ENCODE measurements at regions not wholly inside any gene's neighbourhood (a gene's known extent, or its start where the extent isn't known, plus 50 kb on each side); places are given as distances from the start of the nearest gene placed in this dataset.

DNA sequence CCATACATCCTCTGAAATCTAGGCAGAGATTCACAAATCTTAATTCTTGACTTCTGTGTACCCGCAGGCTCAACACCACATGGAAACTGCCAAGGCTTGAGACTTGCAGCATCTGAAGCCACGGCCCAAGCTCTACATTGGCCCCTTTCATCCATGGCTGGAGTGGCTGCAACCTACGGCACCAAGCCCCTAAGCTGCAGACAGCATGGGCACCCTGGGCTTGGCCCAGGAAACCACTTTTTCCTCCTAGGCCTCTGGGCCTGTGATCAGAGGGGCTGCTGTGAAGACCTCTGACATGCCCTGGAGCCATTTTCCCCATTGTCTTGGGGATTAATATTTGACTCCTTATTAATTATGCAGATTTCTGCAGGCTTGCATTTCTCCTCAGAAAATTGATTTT is 457.9 kb downstream of the GRIA2 start:
- DNase-seq (ENCODE audit: low read depth, low spot score), result no peak

DNA sequence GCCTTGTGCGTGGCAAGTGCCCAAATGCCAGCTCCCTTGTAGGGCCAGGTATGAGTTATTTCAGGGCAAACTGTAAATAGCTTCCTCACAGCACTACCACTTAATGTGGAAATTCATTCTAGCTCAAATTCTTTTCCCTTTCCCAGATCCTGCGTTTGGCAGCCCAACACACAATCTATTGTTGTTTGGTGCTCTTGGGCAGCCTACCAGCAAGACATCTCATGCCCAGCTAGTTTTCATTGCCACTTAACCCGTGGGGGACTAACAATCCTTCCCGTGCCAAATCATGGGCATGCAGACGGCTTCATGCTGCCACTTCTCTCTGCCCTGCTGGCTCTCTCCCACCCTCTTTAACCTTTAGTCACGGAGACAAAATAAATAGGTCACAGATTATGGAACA is 454.2 kb downstream of the GRIA2 start:
- peak; percentile 65 for DNase-seq (ENCODE audit: low read depth, low spot score)

GRCh38 chr4:157667836-157668235 is 447.3 kb downstream of the GRIA2 start:
- no peak for DNase-seq (ENCODE audit: low read depth, low spot score)

DNA sequence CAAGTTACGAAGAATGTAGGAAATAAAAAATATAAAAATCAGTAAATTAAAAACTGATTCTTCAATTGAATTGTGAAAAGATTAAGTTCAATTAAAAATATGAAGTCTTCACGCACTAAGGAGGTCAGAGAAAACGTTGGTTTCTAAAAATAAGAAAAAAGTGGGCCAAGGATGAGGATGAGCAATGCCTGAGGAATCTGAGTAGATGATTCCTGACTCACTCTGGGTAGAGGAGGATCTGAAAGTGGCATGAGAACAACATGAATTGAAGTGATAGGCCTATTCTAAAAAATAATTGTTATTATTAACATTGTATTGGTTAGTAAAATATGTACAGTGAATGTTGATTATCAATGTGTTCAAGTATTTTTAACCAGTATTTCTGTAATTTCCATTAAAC is 444.2 kb downstream of the GRIA2 start:
- DNase-seq (ENCODE audit: low read depth, low spot score), result peak; percentile 66

DNA sequence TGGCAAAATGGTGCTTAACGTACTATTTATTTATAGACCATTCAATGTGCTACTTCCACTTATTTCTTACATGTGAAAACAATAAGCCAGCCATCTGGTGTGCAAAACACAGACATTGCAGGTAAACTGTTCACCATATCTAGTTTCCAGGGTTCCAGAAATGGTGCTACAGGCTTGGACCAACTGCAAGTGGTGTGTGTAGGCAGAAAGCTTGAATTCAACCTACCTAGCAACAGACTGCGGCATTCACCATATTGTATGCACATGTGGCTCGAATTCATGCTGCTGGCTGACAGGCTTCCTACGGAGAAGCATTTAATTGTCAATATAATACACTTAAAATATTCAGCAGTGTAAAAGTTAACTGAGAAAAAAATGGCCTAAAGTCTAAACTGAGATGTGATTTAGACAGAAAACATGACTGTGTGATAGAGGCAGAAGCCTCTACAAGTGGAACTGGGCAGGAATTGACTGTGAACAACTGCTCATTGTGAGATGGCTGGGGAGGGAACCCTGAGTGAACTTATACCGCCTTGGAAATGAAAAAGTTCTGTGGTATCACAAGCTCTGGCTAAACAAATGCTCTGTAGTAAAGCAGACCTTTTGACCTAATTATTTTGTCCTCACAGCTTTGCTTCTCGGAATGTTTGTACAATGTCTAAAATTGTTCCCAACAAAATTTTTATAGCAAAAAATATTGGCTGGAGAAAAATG is 434.7 kb downstream of the GRIA2 start:
- no peak for DNase-seq (ENCODE audit: low read depth, low spot score)

- DNase-seq (ENCODE audit: low read depth, low spot score), result no peak
These were observed 422.7 kb downstream of the GRIA2 start for GRCh38 chr4:157643257-157643656.

- DNase-seq (ENCODE audit: low read depth, low spot score), result no peak
These were observed 413.5 kb downstream of the GRIA2 start for GRCh38 chr4:157634057-157634456.

DNA sequence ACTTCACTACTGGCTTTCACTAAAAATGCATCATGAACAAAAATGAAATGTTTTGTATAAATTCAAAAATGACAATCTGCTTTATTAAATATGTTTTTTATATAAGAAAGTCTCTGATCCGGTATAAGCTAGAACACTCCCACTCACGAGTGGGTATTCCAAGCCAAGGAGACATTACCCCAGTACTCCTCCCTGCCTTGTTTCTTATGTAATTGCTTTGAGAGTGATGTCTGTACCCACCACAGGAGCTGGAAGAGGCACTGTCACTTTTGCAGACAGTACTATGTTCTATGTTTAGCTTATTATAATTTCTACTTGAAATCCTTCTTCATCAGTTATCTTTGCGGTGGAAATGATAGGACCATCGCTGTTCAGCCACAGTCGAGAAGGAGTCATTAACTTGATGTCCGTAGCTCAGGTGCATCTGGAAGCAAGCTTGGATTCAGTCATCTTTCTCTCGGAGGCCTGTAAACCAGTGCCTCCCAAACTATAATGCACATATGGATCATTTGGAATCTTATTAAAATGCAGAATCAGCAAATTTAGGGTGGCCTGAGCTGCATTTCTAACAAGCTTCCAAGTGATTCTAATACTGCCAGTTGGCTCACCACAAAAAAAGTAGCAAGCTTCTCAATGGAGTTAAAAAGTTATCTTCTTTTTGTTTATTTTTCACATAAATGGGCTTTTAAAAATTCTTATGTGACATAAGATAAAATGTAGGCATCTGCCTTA is 396.4 kb downstream of the GRIA2 start:
- DNase-seq (ENCODE audit: low read depth, low spot score), result no peak

DNA sequence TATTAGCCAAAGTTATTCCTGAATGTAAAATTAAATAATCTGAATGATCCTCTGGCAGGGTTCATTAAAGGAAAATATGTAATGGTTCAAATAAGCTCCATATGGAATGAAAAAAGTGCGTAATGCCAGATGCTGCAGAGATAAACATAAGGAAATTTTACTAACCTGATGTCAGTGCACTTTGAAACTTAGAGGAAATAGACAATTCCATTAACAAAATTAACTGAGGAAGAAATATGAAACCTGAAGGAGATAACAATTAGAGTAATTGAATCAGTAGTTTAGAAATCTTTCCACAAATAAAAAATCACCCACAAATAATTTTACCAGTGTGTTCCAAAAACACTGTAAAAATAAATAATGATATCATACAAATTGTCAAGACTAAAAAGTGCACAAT is 387.5 kb downstream of the GRIA2 start:
- DNase-seq (ENCODE audit: low read depth, low spot score), result no peak

DNA sequence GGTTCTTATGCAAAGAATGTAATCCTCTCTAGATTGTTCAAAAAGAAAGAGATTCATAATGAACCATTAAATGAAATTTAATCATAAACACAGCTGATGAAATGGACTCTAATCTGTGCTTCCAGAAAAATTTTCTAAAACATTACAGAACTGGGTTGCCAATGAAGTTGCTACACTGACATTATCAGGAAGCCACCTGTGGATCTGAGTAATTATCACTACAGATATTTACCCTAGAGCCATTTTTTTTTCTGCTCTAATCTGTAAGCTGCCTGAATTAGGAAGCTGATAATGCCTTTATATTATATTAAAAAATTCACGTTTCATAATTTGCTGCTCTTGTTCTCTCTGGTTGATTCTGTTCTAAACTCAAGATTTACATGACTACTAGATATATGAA is 380.1 kb downstream of the GRIA2 start:
- no peak for DNase-seq (ENCODE audit: low read depth, low spot score)

DNA sequence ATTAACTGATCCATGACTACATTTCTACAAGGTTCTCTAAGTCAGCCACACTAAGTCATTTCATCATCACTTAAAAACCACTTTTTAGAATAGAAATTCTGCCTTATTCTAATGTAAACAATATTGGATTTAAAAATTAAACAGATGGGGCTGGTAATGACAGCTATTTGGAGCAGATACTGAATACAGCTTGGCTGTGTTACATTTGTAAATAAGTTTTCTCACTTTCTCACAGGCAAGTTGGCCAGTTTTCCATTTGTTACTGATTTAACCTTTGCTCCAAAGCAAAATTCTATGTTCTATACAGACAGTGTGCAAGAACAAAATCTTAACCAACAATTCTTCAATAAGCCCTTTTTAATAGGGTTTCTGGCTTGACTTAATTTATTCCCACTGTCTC is 370.7 kb downstream of the GRIA2 start:
- no peak for DNase-seq (ENCODE audit: low read depth, low spot score)

DNA sequence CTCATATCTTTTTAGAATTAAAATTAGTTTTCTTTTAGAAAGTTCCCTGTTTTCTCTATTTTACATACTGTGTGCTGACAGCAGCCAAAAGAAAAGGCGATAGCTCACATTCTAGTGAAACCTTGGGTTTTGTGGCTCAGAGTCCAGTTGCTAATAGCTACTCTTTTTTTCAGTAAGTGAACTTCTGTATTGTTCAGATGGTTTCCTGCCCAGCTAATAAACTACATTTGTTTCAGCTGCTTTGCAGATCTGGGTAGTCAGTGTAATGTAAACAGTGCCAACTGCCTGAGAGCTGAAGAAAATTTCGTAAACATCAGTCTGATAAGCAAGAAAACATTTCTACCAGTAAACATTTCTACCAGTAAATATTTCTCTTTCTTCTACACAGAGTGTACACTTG is 370.2 kb downstream of the GRIA2 start:
- DNase-seq (ENCODE audit: low read depth, low spot score), result no peak

- no peak for DNase-seq (ENCODE audit: low read depth, low spot score)
These were observed 367.3 kb downstream of the GRIA2 start for GRCh38 chr4:157587681-157588423.

DNA sequence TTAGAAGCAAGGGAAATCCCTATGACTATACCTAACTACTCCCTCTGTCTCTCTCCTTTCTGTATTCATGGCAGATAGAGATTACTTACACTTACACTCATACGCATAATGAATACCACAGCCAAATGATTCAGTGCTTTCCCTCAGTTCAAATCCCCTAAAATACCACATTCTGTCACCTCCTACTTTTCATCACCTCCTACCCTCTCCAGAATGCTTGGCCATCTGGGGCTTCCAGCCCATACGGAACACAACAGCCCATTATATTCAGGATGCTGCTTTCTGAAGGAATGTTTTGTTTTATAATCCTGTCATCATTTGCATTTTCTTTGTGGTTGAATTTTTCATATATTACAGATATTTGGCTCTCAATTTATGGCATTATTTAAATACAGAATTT is 361.6 kb downstream of the GRIA2 start:
- no peak for DNase-seq (ENCODE audit: low read depth, low spot score)

- DNase-seq (ENCODE audit: low read depth, low spot score), result no peak
These were observed 356.2 kb downstream of the GRIA2 start for GRCh38 chr4:157576671-157577217.

DNA sequence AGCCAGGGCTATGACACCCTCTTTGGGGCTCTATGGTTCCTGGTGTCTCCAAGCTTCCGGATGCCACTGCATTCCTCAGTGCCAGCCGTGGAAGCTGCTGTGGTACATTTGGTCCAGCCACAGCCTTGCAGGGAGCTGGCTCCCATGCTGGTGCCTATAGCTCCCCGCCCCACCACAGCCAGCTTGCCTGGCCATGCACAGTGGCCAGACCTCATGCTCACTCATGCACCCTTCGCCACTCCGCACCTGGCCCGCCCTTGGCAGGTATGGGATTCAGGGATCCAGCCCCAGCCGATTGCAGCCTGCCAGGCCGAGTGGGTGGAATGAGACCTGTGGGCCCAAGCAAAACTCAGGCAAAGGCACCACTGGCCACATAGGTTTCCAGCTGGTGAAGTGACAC is 354.8 kb downstream of the GRIA2 start:
- DNase-seq (ENCODE audit: low read depth, low spot score), result no peak

DNA sequence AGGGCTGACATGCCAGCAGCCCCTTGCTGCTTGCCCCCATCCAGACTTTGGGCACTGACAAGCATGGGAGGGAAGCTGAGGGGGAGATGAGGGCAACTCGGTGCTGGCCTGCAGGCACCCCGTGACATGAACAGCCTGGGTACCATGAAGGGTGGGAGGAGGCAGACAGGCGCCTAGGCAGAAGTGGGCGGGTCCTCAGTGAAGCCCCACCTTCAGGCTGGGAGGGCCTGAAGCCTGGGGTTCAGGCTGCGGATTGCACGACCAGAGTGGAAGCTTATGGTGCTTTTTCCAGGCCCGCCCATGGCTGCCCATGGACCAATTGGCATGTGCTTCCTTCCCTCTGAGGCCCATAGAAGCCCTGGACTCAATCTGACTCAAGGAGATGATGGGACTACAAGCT is 354.1 kb downstream of the GRIA2 start:
- no peak for DNase-seq (ENCODE audit: low read depth, low spot score)

DNA sequence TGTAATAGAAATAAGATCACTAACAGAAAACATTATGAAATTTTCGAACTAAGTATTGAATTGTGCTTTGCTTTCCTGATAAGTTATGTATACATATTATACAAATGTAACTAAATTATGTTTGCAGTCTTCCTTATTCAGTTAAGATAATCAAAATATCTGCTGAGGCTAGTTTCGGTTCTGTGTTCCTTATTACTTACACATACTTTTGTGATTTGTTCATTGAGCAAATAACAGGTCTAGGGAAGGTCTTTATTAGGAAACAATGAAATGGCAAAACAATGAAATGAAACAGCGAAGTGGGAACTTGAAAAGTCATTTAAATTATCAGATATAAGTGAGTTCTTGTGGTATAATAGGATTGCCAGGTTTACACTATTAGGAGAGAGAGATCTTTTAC is 352.4 kb downstream of the GRIA2 start:
- DNase-seq (ENCODE audit: low read depth, low spot score), result no peak

DNA sequence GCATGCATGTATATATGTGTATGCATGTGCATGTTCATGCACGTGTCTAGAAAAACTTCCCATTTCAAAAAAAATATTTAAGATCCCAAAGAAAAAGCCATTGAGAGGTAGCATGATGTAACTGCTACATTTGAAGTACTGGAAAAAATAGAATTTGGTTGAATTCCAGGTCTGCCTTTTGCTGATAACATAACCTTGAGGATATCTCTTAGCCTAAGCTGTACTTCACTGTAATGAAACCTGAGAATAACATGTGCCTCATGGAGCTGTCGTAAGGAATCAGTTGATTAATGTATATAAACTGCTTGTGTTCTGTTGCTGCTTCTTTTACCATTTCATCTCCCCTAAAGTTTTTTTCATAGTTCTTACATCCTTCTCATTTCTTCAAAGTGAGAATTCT is 351.8 kb downstream of the GRIA2 start:
- no peak for DNase-seq (ENCODE audit: low read depth, low spot score)

- DNase-seq (ENCODE audit: low read depth, low spot score), result no peak
These were observed 344.2 kb downstream of the GRIA2 start for GRCh38 chr4:157564771-157565170.

DNA sequence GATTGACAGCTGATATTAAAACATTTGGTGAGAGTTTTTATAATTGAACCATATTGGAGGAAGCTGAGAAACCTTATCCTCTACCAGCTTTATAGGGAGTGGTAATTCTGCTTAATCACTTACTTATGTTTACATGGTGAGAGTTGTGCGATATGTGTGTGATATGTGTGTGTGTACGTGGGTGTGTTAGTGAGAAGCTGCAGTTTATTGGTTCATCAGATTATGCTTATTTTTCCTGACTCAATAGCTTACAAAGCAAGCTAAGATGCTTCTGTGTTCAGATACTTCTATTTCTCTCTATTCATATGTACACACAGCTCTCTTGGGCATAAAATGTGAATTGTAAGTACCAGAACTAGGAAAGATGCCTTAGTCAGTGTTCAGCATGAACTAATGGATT is 343.7 kb downstream of the GRIA2 start:
- DNase-seq (ENCODE audit: low read depth, low spot score), result no peak

DNA sequence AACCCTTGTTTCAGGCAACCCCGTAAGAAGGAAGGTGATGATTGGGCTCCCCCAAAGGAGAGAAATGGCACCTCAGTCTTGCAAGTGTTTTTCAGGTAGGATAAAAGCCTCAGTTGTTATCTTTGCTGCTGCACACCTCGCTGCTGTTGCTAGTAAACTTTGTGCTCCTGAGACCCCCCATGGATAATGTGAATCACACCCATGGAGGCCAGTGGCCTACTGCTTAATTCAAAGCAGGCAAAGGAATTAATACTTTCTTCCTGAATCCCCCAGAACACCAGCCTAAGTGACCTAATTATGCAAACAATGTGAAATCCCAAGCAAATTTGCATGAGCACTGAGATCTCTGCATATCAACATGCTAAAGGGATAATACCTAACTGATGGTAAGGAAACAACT is 337.5 kb downstream of the GRIA2 start:
- DNase-seq (ENCODE audit: low read depth, low spot score), result peak; percentile 5

- no peak for DNase-seq (ENCODE audit: low read depth, low spot score)
These were observed 329.5 kb downstream of the GRIA2 start for GRCh38 chr4:157550028-157550427.
